AG09309 (cell line): ENCODE measurements at regions not wholly inside any gene's neighbourhood (a gene's known extent, or its start where the extent isn't known, plus 50 kb on each side); places are given as distances from the start of the nearest gene placed in this dataset.

Experiments
- DNase-seq: peaks from one replicate; pipeline ENCODE4 v3.0.0-alpha.2; 2010; ENCODE audit warnings: low read depth
- H3K4me3 ChIP-seq: 2 replicates; pipeline ENCODE4 v1.5.1; 2011; ENCODE audit warnings: mild to moderate bottlenecking, low read depth, low read length, moderate library complexity; ENCODE audit not compliant: control insufficient read depth
- CTCF ChIP-seq: IDR thresholded peaks from 2 replicates; pipeline ENCODE4 v1.5.1; 2011; ENCODE audit warnings: mild to moderate bottlenecking, low read depth, low read length, inconsistent platforms; ENCODE audit not compliant: insufficient read depth, control insufficient read depth; ENCODE audit errors: missing control alignments

GRCh38 chr17:13756763-13757162 is 155.0 kb upstream of the HS3ST3A1 start:
- no peak for DNase-seq
- no peak for TF ChIP-seq CTCF

GRCh38 chr17:13757871-13758270 is 156.1 kb upstream of the HS3ST3A1 start:
- TF ChIP-seq CTCF: no peak
- H3K4me3 ChIP-seq: no peak overlapping the region
- no peak for DNase-seq

More at GRCh38 chr17:13756763-13757162, 155.0 kb upstream of the HS3ST3A1 start:
- no peak overlapping the region for H3K4me3 ChIP-seq

- no peak overlapping the region for H3K4me3 ChIP-seq
- no peak for TF ChIP-seq CTCF
- no peak for DNase-seq
These were observed 158.0 kb upstream of the HS3ST3A1 start for GRCh38 chr17:13759518-13760335.

- DNase-seq: no peak
- TF ChIP-seq CTCF: no peak
- no peak overlapping the region for H3K4me3 ChIP-seq
These were observed 159.4 kb upstream of the HS3ST3A1 start for GRCh38 chr17:13761038-13761603.

GRCh38 chr17:13765701-13766100 is 164.0 kb upstream of the HS3ST3A1 start:
- TF ChIP-seq CTCF: no peak
- H3K4me3 ChIP-seq: no peak overlapping the region
- no peak for DNase-seq

GRCh38 chr17:13770702-13771101 is 169.0 kb upstream of the HS3ST3A1 start:
- no peak for DNase-seq
- TF ChIP-seq CTCF: no peak
- no peak overlapping the region for H3K4me3 ChIP-seq
